ENCODE measurements at regions not wholly inside any gene's neighbourhood (a gene's known extent, or its start where the extent isn't known, plus 50 kb on each side); places are given as distances from the start of the nearest gene placed in this dataset.

GRCh38 chrX:37904833-37905232, 57.5 kb upstream of the DYNLT3 start:
- Histone ChIP-seq H3K79me2 (ENCODE audit: insufficient read depth, low read length) (no peaks in the 10 kb centered on the region), H4K20me1 (ENCODE audit: low read depth, low read length) (no peaks in the 10 kb centered on the region), H3K27me3 (ENCODE audit: low read length) (no peaks in the 10 kb centered on the region), H3K9me2 (replicated peaks; ENCODE audit: insufficient read depth, low read length) (no peaks in the 10 kb centered on the region), H3K4me2 (ENCODE audit: low read depth, low read length, poor library complexity, severe bottlenecking) (no peak overlapping the region), H3F3A (ENCODE audit: insufficient read depth) (no peaks in the 10 kb centered on the region), H2AFZ (ENCODE audit: low read depth, low read length, severe bottlenecking) (no peak overlapping the region), H3K4me3 (ENCODE audit: insufficient read depth, low read length, poor library complexity, severe bottlenecking) (no peak overlapping the region), H3K9me3 (ENCODE audit: insufficient read depth, low read length) (no peaks in the 10 kb centered on the region), H3K27ac (ENCODE audit: low read depth, low read length) (no peak overlapping the region), H3K36me3 (ENCODE audit: low read length) (no peaks in the 10 kb centered on the region), H3K9ac (ENCODE audit: low read length) (no peak overlapping the region)
- TF ChIP-seq EZH2phosphoT487 (conservative IDR thresholded peaks at IDR 0.05; ENCODE audit: low read length) (no peak), CTCF (IDR thresholded peaks at IDR 0.05; ENCODE audit: insufficient read depth, low read length, poor library complexity, severe bottlenecking) (no peak)

GRCh38 chrX:37905436-37906147, 58.2 kb upstream of the DYNLT3 start:
- Histone ChIP-seq H3K4me3 (ENCODE audit: insufficient read depth, low read length, poor library complexity, severe bottlenecking) (no peak overlapping the region), H4K20me1 (ENCODE audit: low read depth, low read length) (no peaks in the 10 kb centered on the region), H3K9ac (ENCODE audit: low read length) (no peak overlapping the region), H3K27me3 (ENCODE audit: low read length) (no peaks in the 10 kb centered on the region), H3F3A (ENCODE audit: insufficient read depth) (no peaks in the 10 kb centered on the region), H3K36me3 (ENCODE audit: low read length) (no peaks in the 10 kb centered on the region), H3K79me2 (ENCODE audit: insufficient read depth, low read length) (no peaks in the 10 kb centered on the region), H3K9me2 (replicated peaks; ENCODE audit: insufficient read depth, low read length) (no peaks in the 10 kb centered on the region), H3K4me2 (ENCODE audit: low read depth, low read length, poor library complexity, severe bottlenecking) (no peak overlapping the region), H2AFZ (ENCODE audit: low read depth, low read length, severe bottlenecking) (no peak overlapping the region), H3K27ac (ENCODE audit: low read depth, low read length) (no peak overlapping the region), H3K9me3 (ENCODE audit: insufficient read depth, low read length) (no peaks in the 10 kb centered on the region)
- no peak for TF ChIP-seq CTCF (IDR thresholded peaks at IDR 0.05; ENCODE audit: insufficient read depth, low read length, poor library complexity, severe bottlenecking)

DNA sequence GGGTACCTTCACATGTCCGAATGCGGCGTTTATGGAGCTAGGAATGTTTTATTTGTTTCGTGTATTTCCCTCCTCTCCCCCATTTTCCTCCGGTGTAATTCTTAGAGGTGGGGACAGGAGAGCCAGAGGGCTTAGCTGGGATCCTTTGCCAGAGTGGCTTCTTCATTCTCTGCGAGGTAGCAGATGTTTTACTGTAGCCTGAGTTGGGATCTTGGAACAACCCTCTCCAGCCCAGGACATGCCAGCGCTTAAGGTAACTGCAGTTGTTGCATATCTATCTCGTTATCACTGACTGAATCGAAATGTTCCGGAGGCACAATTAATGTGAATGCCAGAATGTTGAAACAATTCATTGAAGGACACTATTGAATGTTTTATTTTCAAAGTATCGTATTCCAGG, 59.0 kb upstream of the DYNLT3 start:
- Histone ChIP-seq H3K4me3 (ENCODE audit: insufficient read depth, low read length, poor library complexity, severe bottlenecking) (no peak overlapping the region), H3K36me3 (ENCODE audit: low read length) (no peaks in the 10 kb centered on the region), H3K9me3 (ENCODE audit: insufficient read depth, low read length) (no peaks in the 10 kb centered on the region), H3K27me3 (ENCODE audit: low read length) (no peaks in the 10 kb centered on the region), H3K4me2 (ENCODE audit: low read depth, low read length, poor library complexity, severe bottlenecking) (no peak overlapping the region), H3K9me2 (replicated peaks; ENCODE audit: insufficient read depth, low read length) (no peaks in the 10 kb centered on the region), H3K79me2 (ENCODE audit: insufficient read depth, low read length) (no peaks in the 10 kb centered on the region), H3K9ac (ENCODE audit: low read length) (no peak overlapping the region), H4K20me1 (ENCODE audit: low read depth, low read length) (no peaks in the 10 kb centered on the region), H3K27ac (ENCODE audit: low read depth, low read length) (no peak overlapping the region), H3F3A (ENCODE audit: insufficient read depth) (no peaks in the 10 kb centered on the region), H2AFZ (ENCODE audit: low read depth, low read length, severe bottlenecking) (no peak overlapping the region)
- TF ChIP-seq CTCF (IDR thresholded peaks at IDR 0.05; ENCODE audit: insufficient read depth, low read length, poor library complexity, severe bottlenecking) (no peak), EZH2phosphoT487 (conservative IDR thresholded peaks at IDR 0.05; ENCODE audit: low read length) (no peak)

Measured in SU-DHL-6 (cell line).